ENCODE measurements at regions not wholly inside any gene's neighbourhood (a gene's known extent, or its start where the extent isn't known, plus 50 kb on each side); places are given as distances from the start of the nearest gene placed in this dataset.

DNA sequence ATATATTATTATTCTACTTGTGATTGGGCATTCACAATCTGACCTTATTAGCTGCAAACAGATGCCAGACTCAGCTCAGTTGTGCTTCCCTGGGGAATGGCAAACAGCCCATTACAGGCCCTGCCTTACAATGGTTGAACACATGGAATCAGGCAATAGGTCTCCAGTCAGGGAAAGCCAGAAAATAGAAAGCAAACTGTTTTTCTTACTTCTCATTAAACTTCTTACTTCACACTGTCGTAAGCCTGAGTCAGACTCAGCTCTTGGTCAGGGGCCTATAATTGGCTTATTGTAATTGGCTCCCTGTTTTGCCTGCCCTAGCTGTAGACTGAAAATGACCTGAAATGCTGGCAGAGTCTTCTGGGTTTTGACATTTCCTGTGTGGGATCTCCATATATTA lies 77.0 kb upstream of the CA10 start:
- no peak overlapping the region for H3K27ac ChIP-seq
- no peak for TF ChIP-seq CTCF (conservative IDR thresholded peaks at IDR 0.05)

GRCh38 chr17:52233632-52234031 lies 75.1 kb upstream of the CA10 start:
- TF ChIP-seq CTCF (conservative IDR thresholded peaks at IDR 0.05): no peak
- H3K27ac ChIP-seq: peak overlapping the region; percentile 20; the same call in 1 of the 2 replicates

- peak overlapping the region; percentile 20; the same call in 1 of the 2 replicates for H3K27ac ChIP-seq
- TF ChIP-seq CTCF (conservative IDR thresholded peaks at IDR 0.05): no peak
Observed at GRCh38 chr17:52233176-52233575, 74.7 kb upstream of the CA10 start.

GRCh38 chr17:52228823-52229222 lies 70.3 kb upstream of the CA10 start:
- H3K27ac ChIP-seq: no peak overlapping the region
- no peak for TF ChIP-seq CTCF (conservative IDR thresholded peaks at IDR 0.05)

DNA sequence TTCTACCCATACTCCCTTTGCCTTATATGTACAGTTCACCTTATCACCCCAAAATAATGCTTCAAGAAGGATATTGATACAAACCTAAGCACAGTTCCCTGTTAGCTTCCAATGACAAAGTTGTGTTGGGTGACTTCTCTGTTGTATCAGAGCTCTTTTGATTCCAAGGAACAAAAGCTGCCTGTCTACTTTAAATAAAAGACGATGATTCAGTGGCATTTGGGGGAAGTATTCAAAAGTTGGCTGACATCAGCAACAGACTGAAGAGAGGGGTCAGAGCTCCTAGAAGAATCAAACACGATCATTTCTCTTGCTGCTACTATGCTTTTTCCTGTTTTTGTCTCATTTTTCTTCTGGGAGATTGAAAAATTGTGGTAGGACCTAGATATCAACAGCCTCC lies 69.4 kb upstream of the CA10 start:
- no peak overlapping the region for H3K27ac ChIP-seq
- no peak for TF ChIP-seq CTCF (conservative IDR thresholded peaks at IDR 0.05)

GRCh38 chr17:52213451-52213850 lies 54.9 kb upstream of the CA10 start:
- TF ChIP-seq CTCF (conservative IDR thresholded peaks at IDR 0.05): no peak

GRCh38 chr17:52212851-52213250 lies 54.3 kb upstream of the CA10 start:
- no peak overlapping the region for H3K27ac ChIP-seq
- TF ChIP-seq CTCF (conservative IDR thresholded peaks at IDR 0.05): no peak

More at GRCh38 chr17:52213451-52213850, 54.9 kb upstream of the CA10 start:
- H3K27ac ChIP-seq: no peak overlapping the region

- H3K27ac ChIP-seq: no peak overlapping the region
- no peak for TF ChIP-seq CTCF (conservative IDR thresholded peaks at IDR 0.05)
Observed at GRCh38 chr17:52209507-52209906, 51.0 kb upstream of the CA10 start.
